Eye (tissue), 1 donor: ENCODE measurements at regions not wholly inside any gene's neighbourhood (a gene's known extent, or its start where the extent isn't known, plus 50 kb on each side); places are given as distances from the start of the nearest gene placed in this dataset.

ENCODE experiments used
- DNase-seq: peaks from one replicate; pipeline ENCODE4 v3.0.0-alpha.2; 2015

- no peak for DNase-seq
Measured at GRCh38 chr2:163802284-163802683, 66.5 kb upstream of the FIGN start.

- DNase-seq = no peak
Measured at GRCh38 chr2:163801486-163801885, 65.7 kb upstream of the FIGN start.

- peak; percentile 66 for DNase-seq
Measured at GRCh38 chr2:163800951-163801381, 65.2 kb upstream of the FIGN start.

GRCh38 chr2:163799807-163800206 lies 64.0 kb upstream of the FIGN start:
- no peak for DNase-seq

GRCh38 chr2:163794635-163795034 lies 58.8 kb upstream of the FIGN start:
- no peak for DNase-seq
